PC-3 (cell line): ENCODE measurements at regions not wholly inside any gene's neighbourhood (a gene's known extent, or its start where the extent isn't known, plus 50 kb on each side); places are given as distances from the start of the nearest gene placed in this dataset.

Experiments
- ATAC-seq: fragments of 200-7000 bp; cut with Tn5 transposase; 2 replicates; pipeline ENCODE4 v1.9.1; 2020; ENCODE audit warnings: mild to moderate bottlenecking, moderate library complexity
- BruUV-seq: library from RNA; stranded (reverse); fragments of 400-500 nt; replicated peaks from 2 replicates; lab custom pipeline; 2021; lab: Mats Ljungman, UMichigan
- CTCF ChIA-PET: fragments of 300-600 bp; sonication (Branson Sonifier 250); formaldehyde crosslinking; loops from one replicate; lab custom pipeline; 2022; ENCODE audit warnings: antibody characterized with exemption; lab: Charles Lee
- POLR2A ChIA-PET: fragments of 300-600 bp; sonication (Branson Sonifier 250); formaldehyde crosslinking; loops from one replicate; lab custom pipeline; 2022; ENCODE audit warnings: antibody characterized with exemption; ENCODE audit not compliant: unreplicated experiment; lab: Charles Lee
- DNase-seq: peaks from one replicate; pipeline ENCODE4 v3.0.0-alpha.2; 2015
- H2AFZ ChIP-seq: fragments of 300-600 bp; sonication (generic); 2 replicates; pipeline ENCODE4 v1.6.0; 2016; ENCODE audit warnings: antibody characterized with exemption, low read length
- H3F3A ChIP-seq: fragments of 300-600 bp; sonication (generic); one replicate; pipeline ENCODE4 v1.6.0; 2017; ENCODE audit warnings: antibody characterized with exemption, low read length, control low read depth, mild to moderate bottlenecking; ENCODE audit not compliant: unreplicated experiment
- H3K27ac ChIP-seq: fragments of 300-600 bp; sonication (generic); 2 replicates; pipeline ENCODE4 v1.5.1; 2016; ENCODE audit warnings: mild to moderate bottlenecking, low read length
- H3K27me3 ChIP-seq: fragments of 300-600 bp; sonication (generic); 2 replicates; pipeline ENCODE4 v1.6.1; 2016; ENCODE audit warnings: low read length, mixed read lengths
- H3K36me3 ChIP-seq: fragments of 300-600 bp; sonication (generic); 2 replicates; pipeline ENCODE4 v1.6.1; 2016; ENCODE audit warnings: low read depth, mixed run types, low read length, mixed read lengths
- H3K4me1 ChIP-seq: fragments of 300-600 bp; sonication (generic); 2 replicates; pipeline ENCODE4 v1.5.1; 2016; ENCODE audit warnings: low read length; ENCODE audit not compliant: insufficient read depth
- H3K4me2 ChIP-seq: fragments of 300-600 bp; sonication (generic); 2 replicates; pipeline ENCODE4 v1.6.0; 2016; ENCODE audit warnings: low read length
- H3K4me3 ChIP-seq: fragments of 300-600 bp; sonication (generic); 2 replicates; pipeline ENCODE4 v1.5.1; 2016; ENCODE audit warnings: mild to moderate bottlenecking, low read length, mixed read lengths
- H3K79me2 ChIP-seq: fragments of 300-600 bp; sonication (generic); 2 replicates; pipeline ENCODE4 v1.6.1; 2017; ENCODE audit warnings: low read length, mixed read lengths
- H3K9ac ChIP-seq: fragments of 300-600 bp; sonication (generic); 2 replicates; pipeline ENCODE4 v1.6.0; 2016; ENCODE audit warnings: mild to moderate bottlenecking, low read length
- H3K9me2 ChIP-seq: fragments of 300-600 bp; sonication (generic); replicated peaks from 2 replicates; pipeline ENCODE4 v1.6.1; 2016; ENCODE audit warnings: mixed run types, low read length, mixed read lengths
- H3K9me3 ChIP-seq: fragments of 300-600 bp; sonication (generic); 2 replicates; pipeline ENCODE4 v1.6.1; 2016; ENCODE audit warnings: low read length, mixed read lengths
- H4K20me1 ChIP-seq: fragments of 300-600 bp; sonication (generic); 2 replicates; pipeline ENCODE4 v1.6.1; 2016; ENCODE audit warnings: low read length, mixed read lengths
- EZH2 ChIP-seq: fragments of 300-600 bp; sonication (generic); IDR thresholded peaks from one replicate; pipeline ENCODE4 v1.6.1; 2017; ENCODE audit warnings: antibody characterized with exemption, mild to moderate bottlenecking, low read length; ENCODE audit not compliant: unreplicated experiment
- EZH2phosphoT487 ChIP-seq: fragments of 300-600 bp; sonication (generic); IDR thresholded peaks from 2 replicates; pipeline ENCODE4 v1.6.1; 2018; ENCODE audit warnings: mild to moderate bottlenecking, antibody characterized with exemption, low read length, borderline replicate concordance
- intact Hi-C: fragments of 100-400 bp; cut with micrococcal nuclease; formaldehyde crosslinking; loops from 2 replicates; pipeline ENCODE4 v1.9.0; 2023
- TF ChIP-seq, protein P1 (sequence below): fragments of 300-600 bp; sonication (generic); conservative IDR thresholded peaks from 2 replicates; pipeline ENCODE4 v1.5.1; 2017; ENCODE audit warnings: antibody characterized with exemption, low read depth, mild to moderate bottlenecking, low read length

DNA sequence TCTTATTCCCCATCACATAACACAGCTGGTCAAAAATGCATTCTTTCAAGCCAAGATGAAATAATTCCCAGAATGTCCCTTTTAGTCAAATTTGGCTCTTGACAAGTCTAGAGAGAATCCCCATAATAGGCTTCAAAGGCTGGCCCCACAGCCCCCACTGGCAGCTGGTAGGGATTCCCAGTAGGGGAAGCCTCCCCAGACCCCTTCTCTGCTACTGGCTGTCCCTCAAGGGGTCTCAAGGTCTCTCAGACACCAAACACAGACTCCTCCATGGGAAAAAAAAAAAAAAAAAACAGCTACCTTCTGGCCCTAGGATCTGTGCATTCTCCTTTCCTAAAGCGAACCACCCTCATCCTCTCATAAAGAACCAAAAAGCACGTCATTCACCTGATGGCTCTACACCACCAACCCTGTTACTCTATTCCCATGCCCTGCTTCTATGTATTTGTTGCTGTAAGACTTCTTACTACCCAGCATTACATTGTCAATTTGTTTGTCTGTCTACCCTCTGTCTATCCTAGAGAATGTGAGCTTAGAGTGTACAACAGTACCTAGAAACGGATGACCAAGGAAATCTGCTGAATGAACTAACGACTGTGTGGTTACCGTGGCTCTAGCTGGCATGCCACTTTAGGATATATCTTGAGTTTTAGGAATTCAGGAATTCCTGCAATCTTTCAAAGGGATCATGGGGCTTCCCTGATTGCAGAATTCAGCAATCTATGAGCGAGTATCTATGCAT, 164.1 kb upstream of the NSMCE3 start:
- Histone ChIP-seq H3K79me2 (no peaks in the 10 kb centered on the region), H3K9me3 (no peaks in the 10 kb centered on the region), H3K9ac (no peak overlapping the region), H2AFZ (no peak overlapping the region), H3K27ac (no peak overlapping the region), H3K36me3 (no peaks in the 10 kb centered on the region), H3K4me3 (no peak overlapping the region), H3K27me3 (peaks cover 54% of the 10 kb centered on the region), H3K4me1 (peaks cover 8% of the 10 kb centered on the region), H4K20me1 (no peaks in the 10 kb centered on the region), H3K4me2 (no peak overlapping the region), H3K9me2 (no peaks in the 10 kb centered on the region), H3F3A (no peaks in the 10 kb centered on the region)
- TF ChIP-seq EZH2: no peak
- no peak for TF ChIP-seq EZH2phosphoT487
- TF ChIP-seq, protein P1, sequence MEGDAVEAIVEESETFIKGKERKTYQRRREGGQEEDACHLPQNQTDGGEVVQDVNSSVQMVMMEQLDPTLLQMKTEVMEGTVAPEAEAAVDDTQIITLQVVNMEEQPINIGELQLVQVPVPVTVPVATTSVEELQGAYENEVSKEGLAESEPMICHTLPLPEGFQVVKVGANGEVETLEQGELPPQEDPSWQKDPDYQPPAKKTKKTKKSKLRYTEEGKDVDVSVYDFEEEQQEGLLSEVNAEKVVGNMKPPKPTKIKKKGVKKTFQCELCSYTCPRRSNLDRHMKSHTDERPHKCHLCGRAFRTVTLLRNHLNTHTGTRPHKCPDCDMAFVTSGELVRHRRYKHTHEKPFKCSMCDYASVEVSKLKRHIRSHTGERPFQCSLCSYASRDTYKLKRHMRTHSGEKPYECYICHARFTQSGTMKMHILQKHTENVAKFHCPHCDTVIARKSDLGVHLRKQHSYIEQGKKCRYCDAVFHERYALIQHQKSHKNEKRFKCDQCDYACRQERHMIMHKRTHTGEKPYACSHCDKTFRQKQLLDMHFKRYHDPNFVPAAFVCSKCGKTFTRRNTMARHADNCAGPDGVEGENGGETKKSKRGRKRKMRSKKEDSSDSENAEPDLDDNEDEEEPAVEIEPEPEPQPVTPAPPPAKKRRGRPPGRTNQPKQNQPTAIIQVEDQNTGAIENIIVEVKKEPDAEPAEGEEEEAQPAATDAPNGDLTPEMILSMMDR: no peak
- BruUV-seq: no TSS peak
- ChIA-PET POLR2A (no interaction called here), CTCF (no interaction called here)
- intact Hi-C loops: no loop called here
- DNase-seq (no peak), ATAC-seq (no peak)

DNA sequence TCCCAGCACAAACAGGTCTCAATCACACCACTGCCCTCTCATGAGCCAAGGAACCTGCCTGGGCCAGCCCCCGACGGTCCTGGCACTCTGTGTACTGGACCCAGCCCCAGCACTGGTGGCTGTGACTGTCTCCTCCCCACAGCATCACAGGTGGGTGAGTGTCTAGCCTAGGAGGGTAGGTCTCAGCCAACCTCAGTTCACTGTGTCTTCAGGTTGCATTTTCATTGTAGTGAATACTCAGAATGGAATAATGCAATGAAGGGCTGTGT, 163.4 kb upstream of the NSMCE3 start:
- TF ChIP-seq, protein P1: no peak
- TF ChIP-seq EZH2phosphoT487 (no peak), EZH2 (no peak)
- no TSS peak for BruUV-seq
- Histone ChIP-seq H3F3A (no peaks in the 10 kb centered on the region), H3K9me3 (no peaks in the 10 kb centered on the region), H3K9me2 (no peaks in the 10 kb centered on the region), H3K9ac (no peak overlapping the region), H3K27ac (no peak overlapping the region), H3K36me3 (no peaks in the 10 kb centered on the region), H2AFZ (no peak overlapping the region), H3K4me1 (peaks cover under 1% of the 10 kb centered on the region), H4K20me1 (no peaks in the 10 kb centered on the region), H3K4me2 (no peak overlapping the region), H3K79me2 (no peaks in the 10 kb centered on the region), H3K4me3 (no peak overlapping the region), H3K27me3 (peaks cover 60% of the 10 kb centered on the region)
- DNase-seq (no peak), ATAC-seq (no peak)
- CTCF ChIA-PET: no interaction called here
- intact Hi-C loops: no loop called here
- POLR2A ChIA-PET: no interaction called here

DNA sequence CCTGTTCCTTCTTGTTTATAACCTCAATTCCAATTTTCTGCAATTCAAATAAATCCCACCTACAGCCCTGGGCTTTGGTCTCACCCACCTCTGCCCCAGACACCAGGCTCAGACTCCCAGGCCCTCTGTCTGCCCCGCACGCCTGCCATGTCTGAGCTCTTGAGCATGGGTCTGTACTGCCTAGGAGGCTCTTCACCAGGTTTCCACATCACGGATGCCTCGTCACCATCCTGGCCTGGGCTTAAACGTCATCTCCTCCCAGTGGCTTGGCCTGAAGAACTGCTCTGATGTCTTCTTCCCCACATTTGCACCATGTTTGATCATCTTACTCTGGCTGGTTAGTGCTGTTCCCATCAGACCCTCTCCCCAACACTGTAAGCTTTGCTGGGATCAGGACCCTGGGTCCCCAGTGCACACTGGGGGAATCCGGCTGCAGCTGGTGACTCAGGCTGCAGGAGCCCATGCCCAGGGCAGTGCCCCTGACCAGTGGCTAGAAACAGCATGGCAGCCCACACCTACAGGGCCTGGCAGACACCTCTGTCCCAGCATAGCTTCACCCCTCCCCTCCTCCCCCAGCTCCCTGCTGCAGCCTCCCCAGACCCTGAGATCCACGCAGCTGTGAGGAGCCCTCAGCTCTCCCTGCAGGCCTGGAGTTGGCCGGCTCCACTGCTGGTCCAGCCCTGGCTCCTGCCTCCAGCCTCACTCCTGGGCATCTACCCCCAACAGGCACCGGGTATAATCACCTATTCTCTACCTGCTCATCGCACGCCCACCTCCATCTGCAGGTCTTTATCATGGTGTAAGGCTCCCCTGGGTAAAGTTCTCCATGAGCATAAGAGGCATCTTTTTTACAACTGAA, 162.8 kb upstream of the NSMCE3 start:
- Histone ChIP-seq H2AFZ (no peak overlapping the region), H3K4me2 (no peak overlapping the region), H3K4me3 (no peak overlapping the region), H3K36me3 (no peaks in the 10 kb centered on the region), H3K79me2 (no peaks in the 10 kb centered on the region), H4K20me1 (no peaks in the 10 kb centered on the region), H3K4me1 (no peaks in the 10 kb centered on the region), H3K27me3 (peaks cover 63% of the 10 kb centered on the region), H3K9me3 (no peaks in the 10 kb centered on the region), H3K9me2 (no peaks in the 10 kb centered on the region), H3F3A (no peaks in the 10 kb centered on the region), H3K27ac (no peak overlapping the region), H3K9ac (no peak overlapping the region)
- intact Hi-C loops: no loop called here
- DNase-seq (no peak), ATAC-seq (no peak)
- BruUV-seq: no TSS peak
- CTCF ChIA-PET: no interaction called here
- POLR2A ChIA-PET: no interaction called here
- no peak for TF ChIP-seq EZH2phosphoT487
- no peak for TF ChIP-seq EZH2
- TF ChIP-seq, protein P1: no peak
